Neuronal stem cell (in vitro differentiated cells): ENCODE measurements at regions not wholly inside any gene's neighbourhood (a gene's known extent, or its start where the extent isn't known, plus 50 kb on each side); places are given as distances from the start of the nearest gene placed in this dataset.
A peak's percentile ranks its signal among the peaks of the same experiment; 100 is the strongest.

Source experiments
- DNase-seq: peaks from one replicate; pipeline ENCODE4 v3.0.0-alpha.2; 2013; ENCODE audit warnings: low spot score
- H2AFZ ChIP-seq: one replicate; pipeline ENCODE4 v1.6.1; 2013; ENCODE audit warnings: mild to moderate bottlenecking, low read length, inconsistent platforms
- H2AK5ac ChIP-seq: 2 replicates; pipeline ENCODE4 v1.6.1; 2013; ENCODE audit warnings: low read depth, mild to moderate bottlenecking, inconsistent platforms, low read length, moderate library complexity, mixed read lengths
- H2BK120ac ChIP-seq: 2 replicates; pipeline ENCODE4 v1.6.1; 2013; ENCODE audit warnings: low read depth, mild to moderate bottlenecking, inconsistent platforms, low read length, moderate library complexity, mixed read lengths
- H2BK12ac ChIP-seq: one replicate; pipeline ENCODE4 v1.6.1; 2013; ENCODE audit warnings: low read length, inconsistent platforms
- H2BK15ac ChIP-seq: 2 replicates; pipeline ENCODE4 v1.6.1; 2013; ENCODE audit warnings: mild to moderate bottlenecking, low read length, inconsistent platforms, mixed read lengths
- H2BK5ac ChIP-seq: one replicate; pipeline ENCODE4 v1.6.1; 2013; ENCODE audit warnings: inconsistent platforms, mild to moderate bottlenecking, low read length, moderate library complexity
- H3K14ac ChIP-seq: one replicate; pipeline ENCODE4 v1.6.1; 2013; ENCODE audit warnings: low read length, inconsistent platforms
- H3K18ac ChIP-seq: 2 replicates; pipeline ENCODE4 v1.6.1; 2013; ENCODE audit warnings: low read length, inconsistent platforms
- H3K23ac ChIP-seq: 2 replicates; pipeline ENCODE4 v1.6.1; 2013; ENCODE audit warnings: low read depth, mild to moderate bottlenecking, mixed read lengths, low read length, inconsistent platforms; ENCODE audit not compliant: poor library complexity
- H3K27ac ChIP-seq: replicated peaks from 3 replicates; pipeline ENCODE4 v1.5.1; 2013; ENCODE audit warnings: low read length, inconsistent platforms
- H3K27me3 ChIP-seq, 3 experiments: 2 replicates each; pipeline ENCODE4 v1.6.1; 2013; ENCODE audit warnings: low read length in 3 of 3, mild to moderate bottlenecking in 2 of 3, inconsistent platforms in 1 of 3, low read depth in 1 of 3, mixed read lengths in 1 of 3, moderate library complexity in 1 of 3; ENCODE audit not compliant: control insufficient read depth in 3 of 3, insufficient read depth in 3 of 3
- H3K36me3 ChIP-seq, 2 donors: replicated peaks in 1 of 2; 2 replicates each; pipeline ENCODE4 v1.6.1; 2013; ENCODE audit warnings: low read length in 2 of 2; ENCODE audit not compliant: control insufficient read depth in 2 of 2, insufficient read depth in 2 of 2
- H3K4ac ChIP-seq: 2 replicates; pipeline ENCODE4 v1.6.1; 2013; ENCODE audit warnings: inconsistent platforms, mild to moderate bottlenecking, low read length, moderate library complexity
- H3K4me1 ChIP-seq, 2 donors: 1 replicate in 1 of 2; 2 replicates in 1 of 2; pipeline ENCODE4 v1.6.1; 2013; ENCODE audit warnings: low read length in 2 of 2, low read depth in 1 of 2; ENCODE audit not compliant: control insufficient read depth in 2 of 2, insufficient read depth in 1 of 2
- H3K4me2 ChIP-seq: one replicate; pipeline ENCODE4 v1.6.1; 2013; ENCODE audit warnings: mild to moderate bottlenecking, low read length, inconsistent platforms; ENCODE audit not compliant: insufficient read depth, poor library complexity, severe bottlenecking
- H3K4me3 ChIP-seq, 2 donors: 2 replicates each; pipeline ENCODE4 v1.5.1; 2013; ENCODE audit warnings: low read length in 2 of 2, mild to moderate bottlenecking in 2 of 2, inconsistent platforms in 1 of 2, moderate library complexity in 1 of 2
- H3K79me1 ChIP-seq: one replicate; pipeline ENCODE4 v1.6.1; 2013; ENCODE audit warnings: low read depth, mild to moderate bottlenecking, inconsistent platforms, low read length, moderate library complexity
- H3K9ac ChIP-seq: one replicate; pipeline ENCODE4 v1.6.1; 2013; ENCODE audit warnings: mild to moderate bottlenecking, low read depth, low read length, inconsistent platforms; ENCODE audit not compliant: poor library complexity
- H3K9me3 ChIP-seq, 2 donors: replicated peaks in 1 of 2; 2 replicates each; pipeline versions ENCODE3 to v1.6.1; 2013; ENCODE audit warnings: low read length in 2 of 2, mild to moderate bottlenecking in 2 of 2, inconsistent platforms in 1 of 2, low read depth in 1 of 2, mixed read lengths in 1 of 2, moderate library complexity in 1 of 2; ENCODE audit not compliant: control insufficient read depth in 2 of 2, insufficient read depth in 1 of 2
- H4K8ac ChIP-seq: one replicate; pipeline ENCODE4 v1.6.1; 2013; ENCODE audit warnings: low read depth, mild to moderate bottlenecking, inconsistent platforms, low read length, moderate library complexity
- H4K91ac ChIP-seq: one replicate; pipeline ENCODE4 v1.6.1; 2013; ENCODE audit warnings: low read length, low read depth, mild to moderate bottlenecking, inconsistent platforms; ENCODE audit not compliant: poor library complexity
- WGBS, 2 donors: extraction: QIAGEN DNeasy Blood & Tissue Kit; methylation state at CpG; one replicate each; pipeline ENCODE4 v1.1.7; 2013; ENCODE audit warnings: missing lambda C conversion rate in 2 of 2, mixed read lengths in 1 of 2; ENCODE audit not compliant: insufficient read length in 2 of 2, insufficient replicate concordance in 1 of 2; ENCODE audit errors: extremely low coverage in 2 of 2; 5-methylcytosine and 5-hydroxymethylcytosine counted together

DNA sequence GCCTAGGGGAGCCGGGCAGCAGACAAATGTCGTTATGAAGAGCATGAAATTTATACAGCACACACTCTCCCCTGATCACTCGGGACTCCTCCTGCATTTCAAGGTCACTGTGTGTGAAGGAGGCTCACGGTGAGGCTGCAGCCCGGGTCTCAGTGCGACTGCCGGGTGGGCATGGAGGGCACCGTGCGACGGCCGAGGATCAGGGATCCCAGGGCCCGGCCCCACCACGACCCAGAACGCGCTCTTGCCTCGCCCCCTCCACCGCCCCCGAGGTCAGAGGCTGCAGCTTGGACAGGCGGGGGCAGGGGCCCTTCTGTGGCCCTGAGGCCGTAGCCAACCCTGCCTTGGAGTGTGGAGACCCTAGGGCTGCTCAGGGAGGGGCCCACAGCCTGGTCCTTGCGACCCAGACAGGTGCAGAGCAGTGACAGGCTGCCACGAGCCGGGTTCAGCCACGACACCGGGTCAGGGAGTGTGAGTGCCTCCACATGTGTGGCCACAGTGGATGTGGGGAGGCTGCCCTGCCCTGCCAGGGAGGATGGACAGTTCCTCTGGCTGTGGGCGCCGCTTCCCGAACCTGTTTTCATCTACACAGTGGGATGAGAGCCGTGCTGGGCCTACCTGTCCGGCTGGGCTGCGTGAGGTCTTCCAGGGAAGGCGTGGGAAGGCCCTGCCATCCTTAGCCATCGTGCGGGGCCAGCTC is 89.3 kb upstream of the NKX1-1 start:
- Histone ChIP-seq H3K9me3 (peaks cover 0 to 2% of the 10 kb centered on the region in 2 donors), H4K91ac (no peak overlapping the region), H2BK120ac (no peak overlapping the region), H3K4me1 (peaks cover 0 to 1% of the 10 kb centered on the region in 2 donors), H2BK12ac (peak overlapping the region; percentile 22), H3K9ac (no peak overlapping the region), H3K27me3 (peaks cover 0 to 49% (median 0%) of the 10 kb centered on the region in 3 experiments), H3K23ac (no peak overlapping the region), H3K79me1 (no peaks in the 10 kb centered on the region), H2AK5ac (peak overlapping the region; percentile 90), H3K14ac (peak overlapping the region; percentile 75), H2BK15ac (peak overlapping the region; percentile 89), H3K4me2 (no peak overlapping the region), H3K18ac (peak overlapping the region; percentile 83), H3K4ac (no peak overlapping the region), H2BK5ac (peak overlapping the region; percentile 39), H3K36me3 (no peaks in the 10 kb centered on the region), H4K8ac (no peak overlapping the region), H2AFZ (no peak overlapping the region), H3K27ac (no peak overlapping the region), H3K4me3 (no peak overlapping the region)
- DNase-seq: no peak
- no CpG with 5 or more reads among the region's 34 CpGs for WGBS, 2 donors

DNA sequence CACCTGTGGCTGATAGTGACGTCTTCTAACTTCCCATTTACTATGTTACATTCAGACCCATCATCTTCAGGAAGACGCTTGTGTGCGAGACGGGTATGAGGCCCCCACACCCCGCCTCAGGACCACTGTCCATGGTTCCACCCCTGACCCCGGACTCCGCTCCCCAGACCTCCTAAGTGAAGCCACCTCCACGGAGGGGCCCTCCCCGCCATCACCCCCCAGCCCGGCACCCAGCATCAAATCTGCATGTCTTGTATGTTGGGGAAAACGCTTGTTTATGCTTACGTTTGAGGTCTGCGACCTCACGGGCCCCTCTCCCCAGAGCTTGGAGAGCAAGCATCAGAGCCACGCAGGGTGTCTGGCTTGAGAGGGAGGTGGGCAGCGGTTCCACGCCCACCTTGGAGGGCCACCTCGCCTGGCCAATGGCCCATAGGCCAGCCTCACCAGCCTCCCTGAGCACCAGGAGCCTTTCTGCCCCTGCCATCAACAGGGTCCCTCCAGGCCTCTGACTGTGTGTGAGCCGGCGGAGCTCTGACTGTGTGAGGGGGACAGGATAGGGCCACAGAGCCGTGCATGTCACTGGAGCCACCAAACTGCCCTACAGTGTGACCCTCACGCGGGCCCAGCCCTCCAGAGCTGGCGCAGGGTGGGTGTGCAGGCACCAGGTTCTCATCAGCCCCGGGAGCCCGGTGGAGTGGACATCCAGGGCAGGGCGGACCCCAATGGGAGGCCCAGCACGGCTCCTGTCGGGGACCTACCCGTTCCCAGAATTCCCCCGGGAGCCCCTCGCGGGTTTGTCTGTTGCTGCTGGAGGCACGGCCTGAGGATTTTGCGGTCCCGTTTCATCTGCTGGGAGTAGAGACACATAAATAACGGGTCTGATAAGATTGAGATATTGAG is 88.4 kb upstream of the NKX1-1 start:
- Histone ChIP-seq H2BK5ac (peak overlapping the region; percentile 39), H2BK120ac (no peak overlapping the region), H3K9ac (peak overlapping the region; percentile 21), H3K18ac (peak overlapping the region; percentile 59), H2AFZ (no peak overlapping the region), H3K4ac (no peak overlapping the region), H2BK15ac (no peak overlapping the region), H3K4me2 (no peak overlapping the region), H3K23ac (no peak overlapping the region), H3K14ac (no peak overlapping the region), H2AK5ac (peak overlapping the region; percentile 52), H3K9me3 (peaks cover 0 to under 1% of the 10 kb centered on the region in 2 donors), H3K4me3 (no peak overlapping the region), H3K36me3 (no peaks in the 10 kb centered on the region), H2BK12ac (no peak overlapping the region), H3K27ac (no peak overlapping the region), H4K91ac (no peak overlapping the region), H3K27me3 (peaks cover 0 to 46% (median 0%) of the 10 kb centered on the region in 3 experiments), H4K8ac (no peak overlapping the region), H3K79me1 (no peaks in the 10 kb centered on the region), H3K4me1 (peaks cover 0 to under 1% of the 10 kb centered on the region in 2 donors)
- no peak for DNase-seq
- no CpG with 5 or more reads among the region's 37 CpGs for WGBS, 2 donors

GRCh38 chr4:1493540-1494287 is 87.5 kb upstream of the NKX1-1 start:
- no peak overlapping the region for H2BK5ac ChIP-seq
- peaks cover 0 to 45% (median 0%) of the 10 kb centered on the region in 3 experiments for H3K27me3 ChIP-seq
- no peak overlapping the region for H2BK12ac ChIP-seq
- H3K4ac ChIP-seq: no peak overlapping the region
- no peak overlapping the region for H3K9ac ChIP-seq
- H3K27ac ChIP-seq: no peak overlapping the region
- H3K18ac ChIP-seq: peak overlapping the region; percentile 76
- H3K4me3 ChIP-seq: no peak overlapping the region
- H3K9me3 ChIP-seq: no peaks in the 10 kb centered on the region
- H4K8ac ChIP-seq: no peak overlapping the region
- peak overlapping the region; percentile 63 for H2AK5ac ChIP-seq
- WGBS, 2 donors: no CpG with 5 or more reads among the region's 28 CpGs
- no peaks in the 10 kb centered on the region for H3K4me1 ChIP-seq
- no peak overlapping the region for H4K91ac ChIP-seq
- no peak overlapping the region for H2BK15ac ChIP-seq
- H2AFZ ChIP-seq: no peak overlapping the region
- no peaks in the 10 kb centered on the region for H3K79me1 ChIP-seq
- H3K23ac ChIP-seq: peak overlapping the region; percentile 43
- no peak for DNase-seq
- no peaks in the 10 kb centered on the region for H3K36me3 ChIP-seq
- no peak overlapping the region for H3K14ac ChIP-seq
- H2BK120ac ChIP-seq: no peak overlapping the region
- H3K4me2 ChIP-seq: no peak overlapping the region
